B cell (primary cell): ENCODE measurements at regions not wholly inside any gene's neighbourhood (a gene's known extent, or its start where the extent isn't known, plus 50 kb on each side); places are given as distances from the start of the nearest gene placed in this dataset.

Source experiments
- ATAC-seq: fragments of 200-7000 bp; cut with Tn5 transposase; one replicate; pipeline ENCODE4 v1.10.0; 2021; ENCODE audit warnings: low read depth, mild to moderate bottlenecking, moderate number of reproducible peaks, moderate library complexity
- CTCF ChIA-PET: fragments of 350-600 bp; sonication (Branson Sonifier 250); formaldehyde crosslinking; loops from one replicate; lab custom pipeline; 2021; ENCODE audit warnings: antibody characterized with exemption, inconsistent platforms; lab: Charles Lee
- POLR2A ChIA-PET: fragments of 350-600 bp; sonication (Branson Sonifier 250); formaldehyde crosslinking; loops from one replicate; lab custom pipeline; 2021; ENCODE audit warnings: antibody characterized with exemption; lab: Charles Lee
- DNase-seq: peaks from one replicate; pipeline ENCODE4 v3.0.0; 2013
- H2AFZ ChIP-seq: 2 replicates; pipeline ENCODE4 v1.6.1; 2012; ENCODE audit warnings: mild to moderate bottlenecking, low read depth, low read length; ENCODE audit not compliant: insufficient read depth, poor library complexity, severe bottlenecking
- H3K27ac ChIP-seq, 2 donors: 1 replicate in 1 of 2; 2 replicates in 1 of 2; pipeline ENCODE4 v1.5.1; 2012 to 2013; ENCODE audit warnings: low read length in 2 of 2, mild to moderate bottlenecking in 2 of 2, moderate library complexity in 1 of 2
- H3K27me3 ChIP-seq, 4 experiments: fragments of 200-600 bp in 1 of 4; sonication (generic) in 1 of 4; replicated peaks in 1 of 4; 1 replicate in 2 of 4; 2 replicates in 2 of 4; pipeline versions ENCODE4 v1.6.1 to v1.7.0; 2013 to 2016; ENCODE audit warnings: low read length in 3 of 4, mild to moderate bottlenecking in 2 of 4, mixed read lengths in 1 of 4, moderate library complexity in 1 of 4; ENCODE audit not compliant: insufficient read depth in 4 of 4, control insufficient read depth in 3 of 4; ENCODE audit errors: control extremely low read depth in 1 of 4
- H3K36me3 ChIP-seq, 2 experiments: replicated peaks in 1 of 2; 1 replicate in 1 of 2; 2 replicates in 1 of 2; pipeline versions ENCODE4 v1.6.1 to v1.7.1; 2013; ENCODE audit warnings: low read length in 1 of 2; ENCODE audit not compliant: insufficient read depth in 2 of 2, control insufficient read depth in 1 of 2; ENCODE audit errors: control extremely low read depth in 1 of 2, extremely low read depth in 1 of 2
- H3K4me1 ChIP-seq, 2 donors: fragments of 200-600 bp in 1 of 2; sonication (generic) in 1 of 2; 1 replicate in 1 of 2; 2 replicates in 1 of 2; pipeline versions ENCODE4 v1.5.1 to v1.6.1; 2013 to 2017; ENCODE audit warnings: low read length in 2 of 2; ENCODE audit not compliant: control insufficient read depth in 2 of 2, insufficient read depth in 2 of 2
- H3K4me2 ChIP-seq: replicated peaks from 2 replicates; pipeline ENCODE3; 2012; ENCODE audit warnings: mild to moderate bottlenecking, low read depth, low read length; ENCODE audit not compliant: poor library complexity, severe bottlenecking
- H3K4me3 ChIP-seq, 5 experiments: fragments of 200-600 bp in 1 of 5; sonication (generic) in 1 of 5; 1 replicate in 3 of 5; 2 replicates in 2 of 5; pipeline versions ENCODE4 v1.5.1 to v1.7.0; 2011 to 2016; ENCODE audit warnings: low read length in 4 of 5, mild to moderate bottlenecking in 4 of 5, low read depth in 2 of 5, control low read depth in 1 of 5, moderate library complexity in 1 of 5; ENCODE audit not compliant: insufficient read depth in 1 of 5; ENCODE audit errors: control extremely low read depth in 1 of 5, extremely low read depth in 1 of 5
- H3K79me2 ChIP-seq: fragments of 200-600 bp; sonication (generic); one replicate; pipeline ENCODE4 v1.6.0; 2016; ENCODE audit warnings: low read length; ENCODE audit not compliant: control insufficient read depth, insufficient read depth
- H3K9ac ChIP-seq: fragments of 200-600 bp; sonication (generic); 2 replicates; pipeline ENCODE4 v1.6.1; 2017; ENCODE audit warnings: mild to moderate bottlenecking, low read length, moderate library complexity
- H3K9me3 ChIP-seq, 3 donors: one replicate each; pipeline versions ENCODE4 v1.6.1 to v1.7.1; 2013; ENCODE audit warnings: low read length in 2 of 3; ENCODE audit not compliant: control insufficient read depth in 2 of 3, insufficient read depth in 1 of 3; ENCODE audit errors: control extremely low read depth in 1 of 3
- H4K20me1 ChIP-seq: 2 replicates; pipeline ENCODE4 v1.6.0; 2012; ENCODE audit warnings: mild to moderate bottlenecking, low read length; ENCODE audit not compliant: insufficient read depth, control insufficient read depth, poor library complexity, severe bottlenecking
- H3K27ac Mint-ChIP-seq: one replicate; pipeline ENCODE4 v1.8.0; 2021; ENCODE audit warnings: mixed read lengths
- H3K27me3 Mint-ChIP-seq: one replicate; pipeline ENCODE4 v1.8.0; 2021; ENCODE audit warnings: mixed read lengths
- H3K4me1 Mint-ChIP-seq: one replicate; pipeline ENCODE4 v1.8.0; 2021; ENCODE audit warnings: mixed read lengths
- H3K4me3 Mint-ChIP-seq: one replicate; pipeline ENCODE4 v1.8.0; 2021; ENCODE audit warnings: mixed read lengths
- H3K9me3 Mint-ChIP-seq: one replicate; pipeline ENCODE4 v1.8.0; 2022; ENCODE audit warnings: mixed read lengths; ENCODE audit not compliant: insufficient read depth
- CTCF ChIP-seq: fragments of 200-600 bp; IDR thresholded peaks from one replicate; pipeline ENCODE4 v1.8.0; 2022; ENCODE audit warnings: antibody characterized with exemption, mild to moderate bottlenecking
- EZH2 ChIP-seq: IDR thresholded peaks from 2 replicates; pipeline ENCODE4 v1.6.1; 2012; ENCODE audit warnings: borderline replicate concordance, low read depth, mild to moderate bottlenecking, moderate library complexity, low read length; ENCODE audit not compliant: insufficient read depth, poor library complexity, severe bottlenecking
- WGBS: methylation state at CpG from one replicate; pipeline ENCODE4 v1.1.5; 2013; ENCODE audit warnings: missing lambda C conversion rate; ENCODE audit not compliant: insufficient coverage; 5-methylcytosine and 5-hydroxymethylcytosine counted together
- intact Hi-C: fragments of 100-400 bp; cut with micrococcal nuclease; formaldehyde crosslinking; loops from one replicate; pipeline ENCODE4 v1.10.0; 2022

GRCh38 chr2:236947896-236948295, 137.8 kb upstream of the COPS8 start:
- POLR2A ChIA-PET: no interaction called here
- Mint-ChIP-seq H3K27ac (no peak overlapping the region), H3K27me3 (peaks cover 15% of the 10 kb centered on the region), H3K4me1 (no peaks in the 10 kb centered on the region), H3K4me3 (no peak overlapping the region), H3K9me3 (no peaks in the 10 kb centered on the region)
- WGBS: 95% methylated on average over 9 of the region's 9 CpGs
- no peak overlapping the region for H3K9ac ChIP-seq
- TF ChIP-seq CTCF: no peak
- no peak overlapping the region for H3K27ac ChIP-seq
- H4K20me1 ChIP-seq: no peaks in the 10 kb centered on the region
- peaks cover 0 to 5% (median 4%) of the 10 kb centered on the region in 3 donors for H3K9me3 ChIP-seq
- H3K4me1 ChIP-seq: no peaks in the 10 kb centered on the region
- CTCF ChIA-PET: no interaction called here
- H3K27me3 ChIP-seq: peaks cover 0 to 5% (median 0%) of the 10 kb centered on the region in 4 experiments
- H3K36me3 ChIP-seq: no peaks in the 10 kb centered on the region
- intact Hi-C loops: no loop called here
- H2AFZ ChIP-seq: no peak overlapping the region
- ATAC-seq: no peak
- no peaks in the 10 kb centered on the region for H3K79me2 ChIP-seq
- DNase-seq: no peak
- no peak overlapping the region for H3K4me3 ChIP-seq
- H3K4me2 ChIP-seq: no peak overlapping the region

GRCh38 chr2:236949089-236949905, 136.4 kb upstream of the COPS8 start:
- intact Hi-C loops: no loop called here
- H2AFZ ChIP-seq: no peak overlapping the region

More at GRCh38 chr2:236949089-236949905, 136.4 kb upstream of the COPS8 start:
- no peaks in the 10 kb centered on the region for H3K9me3 Mint-ChIP-seq
- ChIA-PET POLR2A (no interaction called here), CTCF (no interaction called here)
- Histone ChIP-seq H3K27ac (no peak overlapping the region), H3K9me3 (peaks cover 0 to 5% (median 4%) of the 10 kb centered on the region in 3 donors), H3K27me3 (peaks cover 0 to 5% (median 0%) of the 10 kb centered on the region in 4 experiments), H3K36me3 (no peaks in the 10 kb centered on the region), H3K79me2 (no peaks in the 10 kb centered on the region), H3K4me1 (no peaks in the 10 kb centered on the region), H3K4me2 (no peak overlapping the region), H3K4me3 (no peak overlapping the region), H4K20me1 (no peaks in the 10 kb centered on the region), H3K9ac (no peak overlapping the region)
- H3K4me3 Mint-ChIP-seq: no peak overlapping the region
- ATAC-seq (no peak), DNase-seq (no peak)
- H3K4me1 Mint-ChIP-seq: no peaks in the 10 kb centered on the region
- WGBS: 78% methylated on average over 14 of the region's 20 CpGs
- H3K27me3 Mint-ChIP-seq: peaks cover 7% of the 10 kb centered on the region
- H3K27ac Mint-ChIP-seq: no peak overlapping the region
- TF ChIP-seq CTCF (no peak), EZH2 (no peak)
